Upper lobe of left lung (tissue), 4 donors: ENCODE measurements at regions not wholly inside any gene's neighbourhood (a gene's known extent, or its start where the extent isn't known, plus 50 kb on each side); places are given as distances from the start of the nearest gene placed in this dataset.

ENCODE experiments used
- CTCF ChIP-seq, 6 experiments: fragments of 450-650 bp in 4 of 6; fragments of 200-600 bp in 2 of 6; sonication (generic) in 2 of 6; IDR thresholded peaks; one replicate each; pipeline ENCODE4 v1.5.1; 2016 to 2019; ENCODE audit warnings: antibody characterized with exemption in 6 of 6
- POLR2A ChIP-seq, 4 donors: fragments of 450-650 bp; IDR thresholded peaks; one replicate each; pipeline ENCODE4 v1.5.1; 2016 to 2017; ENCODE audit warnings: antibody characterized with exemption in 4 of 4, mild to moderate bottlenecking in 2 of 4

DNA sequence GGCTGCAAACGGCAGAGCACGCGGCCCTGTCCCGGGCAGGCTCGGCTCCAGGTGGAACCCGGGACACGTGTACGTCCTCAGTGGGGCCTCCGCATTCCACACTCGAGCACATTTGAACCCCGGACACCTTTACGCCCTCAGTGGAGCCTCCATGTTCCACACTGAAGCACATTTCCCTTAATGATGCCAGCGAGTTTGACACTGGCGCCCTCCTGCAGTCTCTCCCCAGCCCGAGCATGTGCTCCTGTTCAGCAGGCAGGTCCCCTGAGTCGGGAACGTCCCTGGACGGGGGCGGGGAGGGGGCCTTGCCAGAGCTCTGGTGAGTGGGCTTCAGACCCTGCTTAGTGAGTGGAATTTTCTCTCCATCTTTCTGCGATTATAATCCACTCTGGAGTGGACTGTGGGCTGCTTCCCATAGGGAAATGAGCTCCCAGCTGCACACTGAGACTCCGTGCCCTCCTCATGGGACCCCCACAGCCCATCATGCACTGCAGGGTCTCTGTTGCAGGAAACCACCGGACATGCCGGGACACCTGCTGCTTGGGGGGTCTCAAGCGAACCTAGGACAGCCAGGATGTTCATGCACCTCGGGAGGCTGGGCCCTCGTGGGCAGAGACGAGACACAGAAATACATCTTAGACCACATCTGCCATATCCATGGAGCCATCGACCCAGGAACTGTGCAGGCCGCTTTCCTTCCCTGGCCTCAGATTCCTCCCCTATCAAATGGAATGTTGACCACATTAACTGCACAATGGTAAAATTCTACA, 70.3 kb upstream of the SNTG2 start:
- no peak for TF ChIP-seq CTCF (IDR thresholded peaks at IDR 0.05)
- TF ChIP-seq POLR2A (IDR thresholded peaks at IDR 0.05) = no peak
